Endothelial cell of umbilical vein (primary cell): ENCODE measurements at regions not wholly inside any gene's neighbourhood (a gene's known extent, or its start where the extent isn't known, plus 50 kb on each side); places are given as distances from the start of the nearest gene placed in this dataset.

Experiments used
- BruUV-seq: library from RNA; stranded (reverse); fragments of 400-500 nt; replicated peaks from 2 replicates; lab custom pipeline; 2021; lab: Mats Ljungman, UMichigan
- CTCF ChIA-PET: fragments of 300-600, 350-600 bp; sonication (Branson Sonifier 250); formaldehyde crosslinking; loops from one replicate; lab custom pipeline; 2021; ENCODE audit warnings: antibody characterized with exemption, inconsistent platforms; lab: Charles Lee
- POLR2A ChIA-PET: fragments of 300-600, 350-600 bp; sonication (Branson Sonifier 250); formaldehyde crosslinking; loops from one replicate; lab custom pipeline; 2021; ENCODE audit warnings: antibody characterized with exemption, inconsistent platforms; lab: Charles Lee
- DNase-seq: peaks from one replicate; pipeline ENCODE4 v3.0.0-alpha.2; 2011; ENCODE audit warnings: low read depth, low spot score
- FAIRE-seq: peaks from 2 replicates; lab custom pipeline; 2011; peaks lifted over from hg19 to GRCh38; lab: Jason Lieb, UNC
- H2AFZ ChIP-seq: 2 replicates; pipeline ENCODE4 v1.6.0; 2012; ENCODE audit warnings: low read depth, low read length, control low read depth, inconsistent platforms
- H3K27ac ChIP-seq: 2 replicates; pipeline ENCODE4 v1.5.1; 2011; ENCODE audit warnings: low read depth, mild to moderate bottlenecking, control low read depth, low read length, moderate library complexity; ENCODE audit not compliant: insufficient read depth
- H3K27me3 ChIP-seq, 2 experiments: 2 replicates each; pipeline versions ENCODE4 v1.6.0 to v1.6.1; 2011; ENCODE audit warnings: low read length in 2 of 2, mixed read lengths in 1 of 2; ENCODE audit not compliant: control insufficient read depth in 2 of 2, insufficient read depth in 2 of 2
- H3K36me3 ChIP-seq, 2 experiments: 2 replicates in 1 of 2; 3 replicates in 1 of 2; pipeline ENCODE4 v1.5.1; 2011; ENCODE audit warnings: low read length in 2 of 2, mild to moderate bottlenecking in 1 of 2, moderate library complexity in 1 of 2; ENCODE audit not compliant: control insufficient read depth in 2 of 2, insufficient read depth in 2 of 2; ENCODE audit errors: extremely low read depth in 1 of 2
- H3K4me1 ChIP-seq: 3 replicates; pipeline ENCODE4 v1.5.1; 2011; ENCODE audit warnings: mild to moderate bottlenecking, low read length; ENCODE audit not compliant: control insufficient read depth, insufficient read depth; ENCODE audit errors: extremely low read depth
- H3K4me2 ChIP-seq: 2 replicates; pipeline ENCODE4 v1.6.1; 2011; ENCODE audit warnings: low read length, control low read depth, mixed read lengths; ENCODE audit not compliant: insufficient read depth
- H3K4me3 ChIP-seq, 3 experiments: fragments of 200-600 bp in 1 of 3; sonication (generic), shearing (Covaris generic) in 1 of 3; replicated peaks in 1 of 3; 2 replicates each; pipeline ENCODE4 v1.5.1; 2011 to 2016; ENCODE audit warnings: control low read depth in 3 of 3, low read length in 3 of 3, mild to moderate bottlenecking in 2 of 3, inconsistent platforms in 1 of 3, low read depth in 1 of 3, moderate library complexity in 1 of 3; ENCODE audit not compliant: insufficient read depth in 1 of 3
- H3K79me2 ChIP-seq: 2 replicates; pipeline ENCODE4 v1.6.0; 2012; ENCODE audit warnings: low read length, inconsistent platforms; ENCODE audit not compliant: control insufficient read depth, insufficient read depth
- H3K9ac ChIP-seq: replicated peaks from 2 replicates; pipeline ENCODE3; 2011; ENCODE audit warnings: low read length, control low read depth; ENCODE audit not compliant: insufficient read depth; ENCODE audit errors: extremely low read depth
- H3K9me1 ChIP-seq: replicated peaks from 3 replicates; pipeline ENCODE4 v1.6.0; 2011; ENCODE audit warnings: mild to moderate bottlenecking, low read length; ENCODE audit not compliant: control insufficient read depth, insufficient read depth; ENCODE audit errors: extremely low read depth
- H3K9me3 ChIP-seq: replicated peaks from 2 replicates; pipeline ENCODE4 v1.5.1; 2012; ENCODE audit warnings: low read length, inconsistent platforms; ENCODE audit not compliant: control insufficient read depth, insufficient read depth
- H4K20me1 ChIP-seq: replicated peaks from 2 replicates; pipeline ENCODE3; 2011; ENCODE audit warnings: mild to moderate bottlenecking, low read length; ENCODE audit not compliant: control insufficient read depth, insufficient read depth; ENCODE audit errors: extremely low read depth
- EZH2 ChIP-seq: IDR thresholded peaks from 2 replicates; pipeline ENCODE4 v1.6.1; 2012; ENCODE audit warnings: borderline replicate concordance, low read depth, mild to moderate bottlenecking, moderate library complexity, low read length, inconsistent platforms; ENCODE audit not compliant: severe bottlenecking
- FOS ChIP-seq: IDR thresholded peaks from 2 replicates; pipeline ENCODE4 v1.6.1; 2011; ENCODE audit warnings: mild to moderate bottlenecking, low read length, moderate library complexity, borderline replicate concordance; ENCODE audit not compliant: insufficient read depth
- MYC ChIP-seq: IDR thresholded peaks from one replicate; pipeline ENCODE4 v1.6.1; 2011; ENCODE audit warnings: mild to moderate bottlenecking, low read depth, low read length
- POLR2A ChIP-seq: IDR thresholded peaks from 2 replicates; pipeline ENCODE4 v1.6.1; 2012; ENCODE audit warnings: low read depth, mild to moderate bottlenecking, control low read depth, low read length
- POLR2AphosphoS5 ChIP-seq: IDR thresholded peaks from 2 replicates; pipeline ENCODE4 v1.6.1; 2012; ENCODE audit warnings: low read depth, mild to moderate bottlenecking, control low read depth, low read length, moderate library complexity; ENCODE audit not compliant: insufficient read depth
- dilution Hi-C: fragments of 300-500 bp; cut with MboI; formaldehyde crosslinking; loops from one replicate; pipeline ENCODE4 v1.15.0; 2019; ENCODE audit warnings: low sequenced_read_pairs; ENCODE audit not compliant: extremely low pct_ligation_motif_present
- intact Hi-C: fragments of 100-400 bp; cut with micrococcal nuclease; formaldehyde crosslinking; loops from one replicate; pipeline ENCODE4 v1.10.0; 2022

GRCh38 chr14:61632807-61633206 is 62.5 kb upstream of the HIF1A start:
- FAIRE-seq (no peak), DNase-seq (no peak)
- TF ChIP-seq FOS = no peak
- dilution Hi-C loops = no loop called here
- Histone ChIP-seq H3K9me3 (no peaks in the 10 kb centered on the region), H3K9me1 (no peaks in the 10 kb centered on the region), H3K4me1 (no peaks in the 10 kb centered on the region), H3K4me3 (no peak overlapping the region), H3K79me2 (no peaks in the 10 kb centered on the region), H3K4me2 (no peak overlapping the region), H3K36me3 (no peaks in the 10 kb centered on the region), H4K20me1 (no peaks in the 10 kb centered on the region), H3K9ac (no peak overlapping the region), H2AFZ (no peak overlapping the region), H3K27ac (no peak overlapping the region), H3K27me3 (no peaks in the 10 kb centered on the region)
- intact Hi-C loops = no loop called here
- CTCF ChIA-PET = interaction anchor here (0.7 kb wide), 1 partner anchor 66 kb away, joined by 4 read pairs; no protein-coding TSS in a partner anchor
- no TSS peak for BruUV-seq
- POLR2A ChIA-PET = no interaction called here

- dilution Hi-C loops = no loop called here
These were observed 59.0 kb upstream of the HIF1A start for GRCh38 chr14:61636291-61636690.

More at GRCh38 chr14:61636291-61636690, 59.0 kb upstream of the HIF1A start:
- H3K9ac ChIP-seq = no peak overlapping the region
- no peaks in the 10 kb centered on the region for H4K20me1 ChIP-seq
- H3K9me3 ChIP-seq = no peaks in the 10 kb centered on the region
- no peak overlapping the region for H3K4me2 ChIP-seq
- H3K79me2 ChIP-seq = no peaks in the 10 kb centered on the region
- H3K9me1 ChIP-seq = no peaks in the 10 kb centered on the region
- no peaks in the 10 kb centered on the region for H3K27me3 ChIP-seq
- FAIRE-seq = no peak
- peak; percentile 6 for DNase-seq
- no peaks in the 10 kb centered on the region for H3K36me3 ChIP-seq
- TF ChIP-seq EZH2 (no peak), MYC (no peak), FOS (peak; percentile 23), POLR2AphosphoS5 (no peak), POLR2A (no peak)
- no peak overlapping the region for H3K27ac ChIP-seq
- BruUV-seq = no TSS peak
- CTCF ChIA-PET = interaction anchor here (0.6 kb wide), 1 partner anchor 21 kb away, joined by 5 read pairs; no protein-coding TSS in a partner anchor
- H2AFZ ChIP-seq = no peak overlapping the region
- intact Hi-C loops = no loop called here
- POLR2A ChIA-PET = no interaction called here
- H3K4me3 ChIP-seq = no peak overlapping the region
- H3K4me1 ChIP-seq = no peaks in the 10 kb centered on the region
